ENCODE measurements at regions not wholly inside any gene's neighbourhood (a gene's known extent, or its start where the extent isn't known, plus 50 kb on each side); places are given as distances from the start of the nearest gene placed in this dataset.

DNA sequence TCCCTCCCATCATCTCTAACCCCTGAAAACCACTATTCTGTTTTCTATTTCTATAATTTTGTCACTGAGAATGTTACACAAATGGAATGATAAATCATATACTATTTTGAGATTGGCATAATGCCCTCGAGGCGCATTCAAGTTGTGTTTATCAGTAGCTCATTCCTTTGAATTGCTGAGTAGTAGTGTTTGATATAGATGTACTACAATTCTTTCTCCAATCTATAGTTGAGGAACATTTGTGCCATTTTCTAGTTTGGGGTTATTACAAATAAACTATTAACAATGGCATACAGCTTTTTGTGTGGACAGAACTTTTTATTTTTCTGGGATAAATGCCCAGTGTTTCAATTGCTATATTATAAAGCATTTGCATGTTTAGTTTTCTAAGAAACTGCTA, 86.0 kb downstream of the CCR1 start:
- ATAC-seq (ENCODE audit: low read depth) = no peak; the same call in 1 of the 2 replicates
- no peak for TF ChIP-seq RFX5 (IDR thresholded peaks at IDR 0.05; ENCODE audit: low read depth, low read length)
- no peak for TF ChIP-seq BHLHE40 (IDR thresholded peaks at IDR 0.05; ENCODE audit: low read depth, low read length)
- no peak for TF ChIP-seq NFE2L2 (IDR thresholded peaks at IDR 0.05; ENCODE audit: low read depth, low read length)
- TF ChIP-seq MAZ (IDR thresholded peaks at IDR 0.05; ENCODE audit: borderline replicate concordance, low read depth, low read length) = no peak
- TF ChIP-seq RAD21 (IDR thresholded peaks at IDR 0.05; ENCODE audit: low read length) = no peak
- TF ChIP-seq RCOR1 (IDR thresholded peaks at IDR 0.05; ENCODE audit: insufficient replicate concordance, low read length) = no peak
- TF ChIP-seq CHD1 (IDR thresholded peaks at IDR 0.05; ENCODE audit: low read depth, low read length) = no peak
- TF ChIP-seq SMC3 (IDR thresholded peaks at IDR 0.05; ENCODE audit: low read depth, low read length) = no peak
- TF ChIP-seq, protein P1, sequence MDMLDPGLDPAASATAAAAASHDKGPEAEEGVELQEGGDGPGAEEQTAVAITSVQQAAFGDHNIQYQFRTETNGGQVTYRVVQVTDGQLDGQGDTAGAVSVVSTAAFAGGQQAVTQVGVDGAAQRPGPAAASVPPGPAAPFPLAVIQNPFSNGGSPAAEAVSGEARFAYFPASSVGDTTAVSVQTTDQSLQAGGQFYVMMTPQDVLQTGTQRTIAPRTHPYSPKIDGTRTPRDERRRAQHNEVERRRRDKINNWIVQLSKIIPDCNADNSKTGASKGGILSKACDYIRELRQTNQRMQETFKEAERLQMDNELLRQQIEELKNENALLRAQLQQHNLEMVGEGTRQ (IDR thresholded peaks at IDR 0.05; ENCODE audit: low read depth, low read length) = no peak
- TF ChIP-seq, protein P2, sequence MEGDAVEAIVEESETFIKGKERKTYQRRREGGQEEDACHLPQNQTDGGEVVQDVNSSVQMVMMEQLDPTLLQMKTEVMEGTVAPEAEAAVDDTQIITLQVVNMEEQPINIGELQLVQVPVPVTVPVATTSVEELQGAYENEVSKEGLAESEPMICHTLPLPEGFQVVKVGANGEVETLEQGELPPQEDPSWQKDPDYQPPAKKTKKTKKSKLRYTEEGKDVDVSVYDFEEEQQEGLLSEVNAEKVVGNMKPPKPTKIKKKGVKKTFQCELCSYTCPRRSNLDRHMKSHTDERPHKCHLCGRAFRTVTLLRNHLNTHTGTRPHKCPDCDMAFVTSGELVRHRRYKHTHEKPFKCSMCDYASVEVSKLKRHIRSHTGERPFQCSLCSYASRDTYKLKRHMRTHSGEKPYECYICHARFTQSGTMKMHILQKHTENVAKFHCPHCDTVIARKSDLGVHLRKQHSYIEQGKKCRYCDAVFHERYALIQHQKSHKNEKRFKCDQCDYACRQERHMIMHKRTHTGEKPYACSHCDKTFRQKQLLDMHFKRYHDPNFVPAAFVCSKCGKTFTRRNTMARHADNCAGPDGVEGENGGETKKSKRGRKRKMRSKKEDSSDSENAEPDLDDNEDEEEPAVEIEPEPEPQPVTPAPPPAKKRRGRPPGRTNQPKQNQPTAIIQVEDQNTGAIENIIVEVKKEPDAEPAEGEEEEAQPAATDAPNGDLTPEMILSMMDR (conservative IDR thresholded peaks at IDR 0.05; ENCODE audit: low read depth, low read length) = no peak
- TF ChIP-seq MAFK (IDR thresholded peaks at IDR 0.05; ENCODE audit: low read depth, low read length) = no peak
- TF ChIP-seq POLR2A (IDR thresholded peaks at IDR 0.05; ENCODE audit: low read depth, low read length) = no peak
- H2BK15ac ChIP-seq (ENCODE audit: low read depth, low read length) = no peak overlapping the region
- CTCF ChIA-PET = interaction anchor here (0.7 to 2.2 kb wide), 3 partner anchors 10 to 94 kb away, joined by 3 to 6 read pairs (median 3); partner anchors contain the start of gene CCR1
- no peaks in the 10 kb centered on the region for H3K79me1 ChIP-seq (ENCODE audit: low read depth in 1 of 2, low read length in 2 of 2)
- H3K9ac ChIP-seq (ENCODE audit: low read depth, low read length) = no peak overlapping the region
- in situ Hi-C loops (cut with MboI; ENCODE audit: low sequenced_read_pairs) = no loop called here
- no peak overlapping the region for H2AFZ ChIP-seq (replicated peaks; ENCODE audit: low read length, poor library complexity)
- no peak overlapping the region for H3K4me2 ChIP-seq (ENCODE audit: low read depth, low read length)
- H2AK9ac ChIP-seq (replicated peaks; ENCODE audit: low read depth, low read length, poor library complexity) = no peak overlapping the region
- no peaks in the 10 kb centered on the region for H4K20me1 ChIP-seq (ENCODE audit: insufficient read depth, low read length)
- WGBS, 2 experiments (ENCODE audit: extremely low coverage in 2 of 2, insufficient read length in 1 of 2) = no CpG with 5 or more reads among the region's 2 CpGs
- H3K9me3 ChIP-seq (ENCODE audit: control insufficient read depth, insufficient read depth, low read length) = no peaks in the 10 kb centered on the region
- no peak overlapping the region for H4K5ac ChIP-seq (ENCODE audit: low read depth, low read length)
- POLR2A ChIA-PET (ENCODE audit: unreplicated experiment) = no interaction called here
- no peak overlapping the region for H4K91ac ChIP-seq (ENCODE audit: insufficient read depth, low read depth, low read length)
- dilution Hi-C loops (cut with HindIII; ENCODE audit: low sequenced_read_pairs, unreplicated experiment) = no loop called here
- no peak for DNase-seq
- no peaks in the 10 kb centered on the region for H3K4me1 ChIP-seq (ENCODE audit: control insufficient read depth, insufficient read depth, low read length)
- H3K4me3 ChIP-seq (ENCODE audit: insufficient read depth, low read depth, low read length) = no peak overlapping the region
- no peak overlapping the region for H3K56ac ChIP-seq (ENCODE audit: extremely low read depth, insufficient read depth, low read length)
- H3K4ac ChIP-seq (ENCODE audit: low read depth, low read length) = no peak overlapping the region
- H4K8ac ChIP-seq (ENCODE audit: low read depth in 2 of 2, low read length in 2 of 2) = no peak overlapping the region
- no peak overlapping the region for H2BK5ac ChIP-seq (ENCODE audit: low read depth, low read length, poor library complexity, severe bottlenecking)
- no peak overlapping the region for H3K27ac ChIP-seq (ENCODE audit: insufficient read depth, low read length)
- no peak overlapping the region for H3K18ac ChIP-seq (ENCODE audit: low read depth, low read length)
- intact Hi-C loops (cut with micrococcal nuclease) = no loop called here
- H3K23ac ChIP-seq (ENCODE audit: low read depth, low read length) = no peak overlapping the region
- no peak overlapping the region for H2AK5ac ChIP-seq (ENCODE audit: low read depth, low read length)
- no peak overlapping the region for H3K14ac ChIP-seq (replicated peaks; ENCODE audit: low read depth, low read length)
- H2BK20ac ChIP-seq (ENCODE audit: low read depth, low read length) = no peak overlapping the region
- H2BK120ac ChIP-seq (ENCODE audit: low read depth, low read length) = no peak overlapping the region
- BruUV-seq (replicated peaks) = no TSS peak
- peaks cover 5% of the 10 kb centered on the region for H3K27me3 ChIP-seq (ENCODE audit: control insufficient read depth, insufficient read depth, low read length)
- H3K36me3 ChIP-seq (ENCODE audit: control insufficient read depth, insufficient read depth, low read length) = no peaks in the 10 kb centered on the region
- H3K9me1 ChIP-seq (ENCODE audit: insufficient read depth, low read length) = no peaks in the 10 kb centered on the region

Data from IMR-90 (cell line).